Stimulated activated CD8-positive, alpha-beta memory T cell treated with anti-CD3 and anti-CD28 coated beads, Interleukin-4, amount 100 ng/mL, for 4 hours (primary cell): ENCODE measurements at regions not wholly inside any gene's neighbourhood (a gene's known extent, or its start where the extent isn't known, plus 50 kb on each side); places are given as distances from the start of the nearest gene placed in this dataset.
"Not testable (repeated sequence)": the region's sequence is repeated elsewhere in the genome, so short reads cannot be mapped to it uniquely, and the experiment has no call there.

ENCODE experiments used
- DNase-seq, 2 donors: peaks; one replicate each; pipeline ENCODE4 v3.0.0-alpha.2; 2020; ENCODE audit warnings: low read depth in 2 of 2, low spot score in 1 of 2

DNA sequence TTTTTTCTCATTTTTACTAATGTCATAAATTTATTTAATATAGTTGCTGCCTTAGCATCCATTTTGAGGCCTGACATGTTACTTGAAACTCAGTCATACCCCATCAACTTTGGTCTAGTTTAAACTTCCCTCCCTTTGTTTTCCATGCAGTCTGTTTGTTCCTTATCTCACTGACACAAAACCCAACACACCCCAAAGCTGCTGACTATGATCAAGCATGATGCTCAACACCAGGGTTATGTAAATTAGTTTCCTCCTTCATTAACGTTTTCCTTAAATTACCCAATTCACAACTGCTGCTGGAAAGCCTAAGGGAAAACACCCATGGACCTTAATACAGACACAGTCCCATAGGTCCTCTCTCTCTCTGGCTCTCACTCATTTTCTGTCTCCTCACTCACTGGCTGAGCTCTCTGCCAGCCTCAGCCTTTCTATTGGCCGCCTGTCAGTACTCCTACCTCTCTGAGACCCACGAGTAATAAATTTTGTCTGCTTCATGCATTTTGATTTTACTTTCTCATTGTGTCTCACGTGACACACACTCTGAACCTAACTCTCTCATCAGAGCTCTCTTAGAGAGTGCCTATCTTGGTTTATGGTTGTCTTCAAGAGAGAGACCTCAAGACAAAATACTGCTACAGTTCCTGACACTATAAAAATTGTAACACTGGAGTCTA, 904.5 kb downstream of the C6orf118 start:
- DNase-seq: no peak

DNA sequence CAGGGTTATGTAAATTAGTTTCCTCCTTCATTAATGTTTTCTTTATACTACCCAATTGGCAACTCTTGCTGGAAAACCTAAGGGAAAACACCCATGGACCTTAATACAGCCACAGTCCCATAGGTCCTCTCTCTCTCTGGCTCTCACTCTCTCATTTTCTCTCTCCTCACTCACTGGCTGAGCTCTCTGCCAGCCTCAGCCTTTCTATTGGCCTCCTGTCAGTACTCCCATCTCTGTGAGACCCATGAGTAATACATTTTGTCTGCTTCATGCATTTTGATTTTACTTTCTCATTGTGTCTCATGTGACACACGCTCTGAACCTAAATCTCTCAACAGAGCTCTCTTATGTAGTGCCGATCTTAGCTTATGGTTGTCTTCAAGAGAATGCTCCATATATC, 907.5 kb downstream of the C6orf118 start:
- no peak for DNase-seq

DNA sequence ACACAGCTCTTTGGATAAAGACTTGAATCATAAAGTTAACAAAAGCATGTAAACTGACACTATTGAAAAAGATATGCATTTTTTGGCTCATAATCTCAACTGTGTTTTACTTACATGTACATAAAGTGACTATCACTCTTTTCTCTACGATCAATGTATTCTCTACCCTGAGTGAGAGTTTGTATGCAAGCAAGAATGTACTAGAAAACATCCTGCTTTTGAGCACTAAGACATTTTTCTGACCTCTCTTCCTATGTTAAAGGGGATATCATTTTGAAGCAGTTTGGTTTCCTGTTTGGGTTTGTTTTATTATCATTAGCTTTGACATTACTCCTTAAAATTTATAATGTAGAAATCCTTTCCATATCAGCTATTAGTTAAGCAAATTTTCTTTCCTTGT, 910.8 kb downstream of the C6orf118 start:
- no peak for DNase-seq

DNA sequence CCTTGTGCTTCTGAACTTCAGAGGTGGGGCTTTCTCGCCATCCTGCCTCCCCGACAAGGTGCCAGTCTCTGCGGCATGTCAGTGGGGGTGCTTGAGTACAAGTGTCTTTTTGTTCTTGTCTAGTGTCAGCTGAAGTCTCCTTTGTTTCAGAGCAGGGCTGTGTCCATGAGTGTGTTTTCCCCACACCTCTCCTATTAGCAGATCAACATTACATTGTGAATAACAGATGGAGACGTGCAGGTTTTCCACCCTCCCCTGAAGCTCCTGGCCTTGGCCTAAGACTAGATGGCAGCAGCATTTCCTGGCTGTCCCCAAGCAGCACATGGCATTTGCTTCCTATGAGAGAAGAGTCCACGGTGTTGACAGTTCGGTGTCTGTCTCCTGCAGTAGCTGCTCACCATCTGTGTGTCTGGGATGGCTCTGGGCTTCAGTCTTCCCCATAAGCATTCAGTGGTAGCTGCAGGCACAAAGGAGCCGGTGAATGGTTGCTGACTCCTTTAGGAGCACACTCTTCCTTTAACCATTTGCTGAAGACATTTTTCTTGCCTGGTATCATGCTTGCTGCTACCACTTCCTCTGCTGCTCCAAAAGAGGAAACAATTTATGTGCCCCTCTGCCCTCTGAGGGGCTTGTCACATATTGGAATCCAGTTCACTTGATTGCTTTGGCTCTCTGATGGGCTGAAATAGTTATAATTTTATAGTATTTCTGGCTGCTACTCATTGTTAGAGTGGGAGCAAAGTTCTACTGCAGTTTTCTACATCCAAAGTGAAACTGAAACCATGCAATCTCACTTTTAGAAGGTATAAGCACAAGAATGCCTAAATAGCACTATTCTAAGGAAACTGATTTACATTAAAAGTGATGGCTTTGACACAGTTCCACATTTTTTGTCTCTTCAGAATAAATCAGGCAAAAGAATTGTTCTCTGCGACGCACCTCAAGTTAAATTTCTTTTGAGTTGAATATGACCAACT, 913.0 kb downstream of the C6orf118 start:
- no peak for DNase-seq

DNA sequence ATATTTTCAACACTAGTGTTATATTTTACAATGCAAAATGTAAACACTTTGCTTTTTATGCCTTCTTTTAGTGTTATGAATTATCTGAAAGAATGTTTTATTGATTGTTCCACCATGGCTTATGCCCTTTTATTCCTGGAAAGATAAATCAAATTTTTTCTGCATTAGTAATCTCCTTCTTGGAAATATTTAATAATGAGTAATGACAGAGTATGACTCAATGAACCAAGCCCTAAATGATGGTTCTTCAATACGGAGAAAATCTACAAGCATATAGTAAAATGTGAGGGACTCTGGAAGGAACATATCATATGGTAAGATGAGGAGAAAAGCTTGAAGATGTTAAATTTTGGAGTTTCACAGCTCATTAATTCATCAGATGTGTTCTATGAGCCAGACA, 929.6 kb downstream of the C6orf118 start:
- DNase-seq: no peak

DNA sequence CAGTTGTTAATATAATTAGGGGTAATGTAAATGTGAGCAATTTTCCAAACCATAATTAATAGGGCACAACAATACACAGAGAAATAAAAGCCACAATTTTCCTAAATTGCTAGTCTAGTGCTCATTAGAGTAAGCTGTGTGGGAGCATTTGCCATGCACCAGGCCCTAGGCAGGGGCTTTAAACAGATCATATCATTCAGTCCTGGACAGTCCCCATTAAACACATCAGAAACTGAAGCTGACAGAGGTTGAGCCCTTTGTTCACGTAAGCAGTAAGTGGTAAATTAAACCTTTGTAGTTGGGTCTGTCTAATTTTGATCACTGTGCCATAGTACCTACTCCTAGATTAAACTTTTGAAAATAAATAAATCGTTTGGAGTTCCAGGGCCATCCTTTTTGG, 931.1 kb downstream of the C6orf118 start:
- DNase-seq: no peak

DNA sequence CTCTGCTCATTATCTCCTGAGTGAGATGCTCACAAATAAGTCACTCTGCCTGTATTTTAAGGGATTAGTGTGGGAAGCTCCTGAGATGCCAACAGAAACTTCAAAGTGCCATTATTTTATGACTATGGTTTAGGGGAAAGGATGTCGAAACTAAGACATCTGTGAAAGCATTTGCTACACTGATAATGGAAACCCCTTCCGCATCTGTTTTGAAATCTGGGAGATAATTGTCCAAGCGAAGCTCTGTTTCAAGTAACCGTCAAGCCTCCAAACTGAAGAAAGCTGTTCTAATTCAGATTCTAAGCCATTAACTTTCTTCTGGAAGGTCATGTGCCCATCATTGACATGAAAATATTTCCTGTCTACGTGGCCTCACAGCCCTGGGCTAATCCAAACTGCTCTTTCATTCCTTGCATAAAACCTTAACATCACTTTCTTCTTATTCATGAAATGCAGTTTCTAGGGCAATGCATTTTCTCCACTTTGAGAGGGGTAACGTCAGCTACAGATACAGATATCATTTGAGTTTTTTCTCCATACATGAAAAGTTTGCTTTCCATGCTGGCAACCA, 932.0 kb downstream of the C6orf118 start:
- DNase-seq: no peak

DNA sequence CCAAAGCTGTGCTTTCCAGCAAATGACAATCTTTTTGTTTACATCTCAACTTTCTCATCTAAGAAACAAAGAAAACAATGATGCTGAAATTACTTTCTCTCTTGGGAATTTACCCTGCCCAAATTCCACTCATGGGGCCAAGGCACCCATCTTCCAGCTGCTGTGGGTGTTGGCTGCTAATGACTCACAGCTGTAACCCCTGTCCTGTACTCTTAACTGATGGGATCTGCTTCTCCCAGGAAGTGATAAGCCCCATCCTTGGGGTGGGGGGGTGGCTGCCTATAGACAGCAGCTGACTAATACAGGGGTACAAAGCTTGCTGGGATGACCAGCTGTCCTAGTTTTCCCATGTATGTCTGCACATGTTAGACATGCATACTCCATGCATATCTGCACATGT, 938.6 kb downstream of the C6orf118 start:
- DNase-seq: no peak

DNA sequence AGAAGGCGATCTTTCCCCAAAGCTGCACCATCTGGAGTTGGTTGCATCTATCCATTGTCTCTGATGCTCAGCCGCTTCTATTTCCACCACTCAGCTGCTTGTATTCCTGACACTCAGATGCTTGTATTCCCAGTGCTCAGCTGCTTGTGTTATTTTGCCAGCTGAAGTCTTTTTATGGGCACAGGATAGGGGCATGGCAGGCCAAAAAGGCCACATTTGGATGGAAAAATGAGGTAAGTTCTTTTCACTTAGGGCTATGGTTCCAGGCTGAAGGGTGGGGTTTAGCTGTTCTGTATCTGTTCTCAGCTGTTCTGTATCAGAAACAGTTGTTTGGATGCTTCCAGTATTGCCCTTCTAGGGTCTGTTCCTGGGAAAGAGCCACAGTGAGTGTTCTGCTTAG, 944.9 kb downstream of the QKI start:
- no peak for DNase-seq

DNA sequence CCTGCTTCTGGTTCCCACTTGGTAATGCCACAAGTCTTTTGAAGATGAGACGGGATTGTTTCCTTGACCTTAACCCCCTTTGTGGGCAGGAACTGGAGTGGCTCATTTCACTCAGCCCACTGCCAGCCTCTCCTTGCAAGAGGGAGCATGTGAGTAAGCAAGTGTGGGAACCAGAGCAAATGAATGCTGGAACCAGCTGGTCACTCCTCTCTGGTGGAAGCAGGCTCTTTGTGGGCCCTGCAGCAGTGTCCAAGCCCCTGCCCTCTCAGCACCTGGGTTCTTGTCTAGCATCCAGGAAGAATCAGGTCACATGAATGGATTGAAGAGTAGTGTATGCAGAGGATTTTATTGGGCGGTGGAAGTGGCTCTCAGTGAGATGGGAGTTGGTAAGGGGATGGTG, 944.5 kb downstream of the QKI start:
- no peak for DNase-seq

DNA sequence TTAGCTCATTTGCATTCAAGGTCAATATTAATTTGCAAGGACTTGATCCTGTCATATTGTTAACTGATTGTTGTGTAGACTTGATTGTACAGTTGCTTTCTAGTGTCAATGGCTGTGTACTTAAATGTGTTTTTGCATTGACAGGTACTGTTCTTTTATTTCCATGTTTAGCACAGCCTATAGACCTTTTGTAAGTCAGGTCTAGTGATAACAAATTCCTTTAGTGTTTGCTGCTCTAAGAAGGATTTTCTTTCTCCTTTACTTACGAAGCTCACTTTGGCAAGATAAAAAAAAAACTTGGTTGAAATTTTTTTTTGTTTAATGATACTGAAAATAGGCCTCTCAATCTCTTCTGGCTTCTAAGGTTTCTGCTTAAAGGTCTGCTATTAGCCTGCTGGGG, 942.3 kb downstream of the QKI start:
- no peak for DNase-seq

DNA sequence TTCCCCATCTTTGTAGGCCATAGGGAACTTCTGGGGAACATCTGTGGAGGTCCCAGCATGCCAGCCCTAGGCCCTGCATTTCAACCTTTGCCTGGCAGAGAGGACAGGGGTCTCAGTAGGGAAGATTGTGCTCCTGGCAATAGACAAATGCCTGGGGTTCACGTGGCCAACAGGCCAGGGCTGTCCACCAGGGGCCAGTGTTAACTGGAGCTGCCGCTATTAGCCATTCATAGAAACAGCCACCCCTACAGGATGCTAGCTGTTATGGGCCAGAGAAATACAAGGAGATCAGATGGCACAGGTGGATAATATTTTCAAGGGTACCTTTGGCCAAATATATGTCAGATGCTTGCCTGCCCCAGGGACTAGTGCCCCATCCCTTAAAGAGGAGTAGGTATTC, 932.9 kb downstream of the QKI start:
- no peak for DNase-seq

DNA sequence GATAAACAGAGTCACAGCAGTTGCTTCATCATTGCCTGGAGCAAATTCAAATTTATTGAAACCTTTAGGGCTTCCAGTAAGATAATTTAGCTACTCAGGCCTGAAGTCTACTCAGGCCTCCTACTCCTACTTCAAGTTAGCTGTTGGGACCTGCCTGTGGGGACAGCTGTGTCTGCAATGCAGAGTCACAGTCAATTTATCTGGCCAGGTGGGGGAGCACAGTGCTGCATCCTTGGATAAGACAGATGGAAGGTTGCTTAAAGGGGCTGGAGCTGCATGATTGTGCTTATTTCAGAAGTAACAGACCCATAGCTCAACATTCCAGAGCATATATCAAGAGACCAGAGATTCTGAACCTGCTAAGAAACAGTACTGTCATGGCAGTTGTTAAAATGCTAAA, 932.1 kb downstream of the QKI start:
- no peak for DNase-seq

DNA sequence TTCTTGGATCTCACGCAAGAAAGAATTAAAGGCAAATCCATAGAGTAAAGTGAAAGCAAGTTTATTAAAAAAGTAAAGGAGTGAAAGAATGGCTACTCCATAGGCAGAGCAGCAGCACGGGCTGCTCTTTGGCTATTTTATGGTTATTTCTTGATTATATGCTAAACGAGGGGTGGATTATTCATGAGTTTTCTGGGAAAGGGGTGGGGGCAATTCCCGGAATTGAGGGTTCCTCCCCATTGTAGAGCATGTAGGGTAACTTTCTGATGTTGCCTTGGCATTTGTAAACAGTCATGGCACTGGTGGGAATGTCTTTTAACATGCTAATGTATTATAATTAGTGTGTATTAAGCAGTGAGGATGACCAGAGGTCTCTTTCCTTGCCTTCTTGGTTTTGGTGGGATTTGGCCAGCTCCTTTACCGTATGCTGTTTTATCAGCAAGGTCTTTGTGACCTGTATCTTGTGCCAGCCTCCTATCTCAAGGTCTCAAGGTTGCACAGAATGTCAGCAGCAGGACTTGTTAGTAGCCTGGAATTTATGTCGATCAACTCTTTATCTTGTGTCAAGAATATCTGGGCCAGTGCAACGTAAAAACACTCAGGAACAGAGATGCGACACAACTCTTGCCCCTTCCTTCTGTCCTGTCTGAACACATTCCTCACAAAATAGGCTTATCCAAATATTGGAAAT, 931.4 kb downstream of the QKI start:
- no peak for DNase-seq

DNA sequence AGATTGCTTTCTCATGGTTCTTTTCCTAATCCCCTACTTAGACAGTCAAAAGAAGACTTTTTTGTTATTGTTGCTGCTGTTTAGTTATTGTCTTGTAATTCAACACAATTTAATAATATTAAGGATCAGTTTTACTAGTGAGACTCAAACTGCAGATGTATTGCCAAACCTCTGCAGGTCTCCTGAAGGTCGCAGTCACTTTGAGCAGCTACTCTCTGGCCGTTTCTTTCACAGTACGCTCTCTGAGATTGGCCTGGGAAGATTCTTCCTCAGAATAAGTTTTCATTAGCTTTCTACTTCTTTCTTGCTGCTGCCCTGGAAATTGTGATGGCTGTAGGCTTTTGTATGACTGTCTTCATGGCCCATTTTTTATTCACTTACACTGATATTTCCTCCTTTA, 930.8 kb downstream of the QKI start:
- DNase-seq: no peak

DNA sequence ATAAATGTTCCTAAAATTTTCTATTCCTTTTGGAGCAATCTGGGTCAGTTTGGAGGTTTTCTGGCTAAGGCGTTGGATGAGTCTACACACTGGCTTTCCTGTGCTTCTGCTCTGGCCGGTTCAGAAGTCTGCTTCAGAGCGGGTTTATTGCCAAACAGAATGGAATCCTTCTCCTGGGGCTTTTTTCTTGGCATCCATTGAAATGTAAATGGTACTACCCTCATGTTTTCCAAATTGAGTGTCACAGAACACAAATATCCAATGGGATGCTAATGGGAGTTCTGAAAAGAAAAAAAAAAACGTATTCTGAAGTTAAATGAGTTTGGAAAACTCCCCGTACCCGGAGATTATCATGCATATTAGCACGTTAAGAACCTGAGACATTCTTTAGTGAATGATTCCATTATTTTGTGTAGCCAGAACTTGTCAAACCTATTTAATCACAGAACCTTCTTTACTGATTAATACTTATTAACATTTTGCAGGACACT, 930.3 kb downstream of the QKI start:
- no peak for DNase-seq

DNA sequence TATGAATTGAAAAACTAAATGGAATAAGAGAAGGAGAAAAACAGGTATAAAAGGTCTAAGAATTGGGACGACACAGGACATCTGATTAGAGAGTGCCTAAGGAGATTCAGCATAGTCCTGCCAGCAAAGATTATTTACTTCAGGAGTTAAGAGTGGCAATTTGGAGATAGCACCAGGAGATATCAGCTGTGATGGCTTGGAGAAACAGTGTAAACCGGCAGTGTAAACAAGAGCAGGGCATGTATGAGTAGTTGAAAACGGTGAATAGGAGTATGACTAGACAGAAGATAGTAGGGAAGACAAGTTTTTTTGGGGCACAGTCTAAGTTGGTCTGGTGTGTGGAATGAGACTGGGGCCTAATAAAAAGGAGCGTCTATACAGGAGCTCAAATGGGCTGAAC, 924.9 kb downstream of the QKI start:
- not testable (repeated sequence) for DNase-seq

DNA sequence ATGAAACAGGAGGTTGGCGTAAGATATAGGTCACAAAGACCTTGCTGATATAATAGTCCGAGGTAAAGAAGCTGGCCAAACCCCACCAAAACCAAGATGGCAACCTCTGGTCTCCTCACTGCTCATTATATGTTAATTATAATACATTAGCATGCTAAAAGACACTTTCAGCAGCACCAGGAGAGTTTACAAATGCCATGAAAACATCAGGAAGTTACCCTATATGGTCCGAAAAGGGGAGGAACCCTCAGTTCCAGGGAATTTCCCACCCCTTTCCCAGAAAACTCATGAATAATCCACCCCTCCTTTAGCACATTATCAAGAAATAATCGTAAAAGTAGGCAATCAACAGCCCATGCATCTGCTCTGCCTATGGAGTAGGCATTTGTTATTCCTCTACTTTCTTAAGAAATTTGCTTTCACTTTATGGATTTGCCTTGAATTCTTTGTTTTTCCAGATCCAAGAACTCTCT, 923.4 kb downstream of the QKI start:
- DNase-seq: no peak

DNA sequence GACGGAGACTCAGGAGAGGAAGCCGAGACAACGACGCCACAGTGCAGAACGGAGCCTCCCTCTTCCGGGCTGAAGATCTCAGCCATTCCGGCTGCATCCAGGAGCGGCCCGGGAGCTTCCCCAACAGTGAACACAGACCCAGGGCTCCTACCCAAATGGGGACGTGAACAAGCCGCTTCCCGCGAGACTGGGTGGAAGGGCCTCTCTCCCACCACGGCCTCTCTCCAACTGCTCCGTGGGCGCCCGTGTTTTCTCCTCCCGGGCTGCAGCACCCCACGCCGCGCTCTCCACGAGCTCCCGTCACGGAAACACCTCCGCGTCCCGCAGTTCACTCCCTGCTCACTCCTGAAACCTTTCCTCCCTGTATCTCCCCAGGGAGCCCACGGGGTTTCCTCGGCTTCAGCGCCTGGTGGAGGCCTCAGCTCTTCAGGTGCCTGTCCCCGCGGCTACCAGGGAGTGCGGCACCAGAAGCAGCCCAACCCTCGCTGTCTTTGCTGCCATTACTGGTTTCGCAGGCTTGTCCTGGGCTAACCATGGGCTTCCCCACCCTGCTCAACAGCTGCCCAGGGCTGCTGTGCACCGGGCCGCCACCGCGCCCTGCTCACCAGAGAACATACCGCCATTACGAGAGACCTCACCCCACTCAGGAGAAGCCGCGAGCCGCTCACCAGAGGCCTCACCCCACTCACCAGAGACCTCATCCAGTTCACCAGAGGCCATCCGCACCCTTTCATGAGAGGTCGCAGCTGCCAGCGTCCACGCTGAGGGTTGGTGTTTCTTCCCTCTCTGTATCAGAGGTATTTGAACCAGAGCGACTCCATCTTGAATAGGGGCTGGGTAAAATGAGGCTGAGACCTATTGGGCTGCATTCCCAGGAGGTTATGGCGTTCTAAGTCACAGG, 922.8 kb downstream of the QKI start:
- DNase-seq: no peak

DNA sequence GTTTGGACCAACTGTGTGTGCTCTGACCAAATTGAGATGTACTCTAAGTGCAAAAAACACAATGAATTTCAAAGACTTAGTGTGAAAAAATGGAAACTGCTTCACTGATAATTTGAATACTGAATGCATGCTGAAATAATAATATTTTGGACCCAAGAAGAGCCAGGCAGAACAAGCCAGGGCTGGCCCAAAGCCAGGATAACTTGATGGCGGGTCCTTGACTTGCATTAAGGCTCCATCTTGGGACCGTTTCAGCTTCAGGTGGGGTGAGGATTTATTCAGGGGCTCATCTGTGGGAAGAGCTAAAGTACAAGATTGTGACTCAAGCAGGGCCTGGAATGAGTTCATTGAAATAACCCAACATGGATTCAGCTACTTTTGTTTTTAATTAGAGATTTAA, 921.9 kb downstream of the QKI start:
- no peak for DNase-seq
